ENCODE measurements at regions not wholly inside any gene's neighbourhood (a gene's known extent, or its start where the extent isn't known, plus 50 kb on each side); places are given as distances from the start of the nearest gene placed in this dataset.

GRCh38 chr3:66633402-66634381 lies 132.9 kb upstream of the LRIG1 start:
- TF ChIP-seq, protein P1, sequence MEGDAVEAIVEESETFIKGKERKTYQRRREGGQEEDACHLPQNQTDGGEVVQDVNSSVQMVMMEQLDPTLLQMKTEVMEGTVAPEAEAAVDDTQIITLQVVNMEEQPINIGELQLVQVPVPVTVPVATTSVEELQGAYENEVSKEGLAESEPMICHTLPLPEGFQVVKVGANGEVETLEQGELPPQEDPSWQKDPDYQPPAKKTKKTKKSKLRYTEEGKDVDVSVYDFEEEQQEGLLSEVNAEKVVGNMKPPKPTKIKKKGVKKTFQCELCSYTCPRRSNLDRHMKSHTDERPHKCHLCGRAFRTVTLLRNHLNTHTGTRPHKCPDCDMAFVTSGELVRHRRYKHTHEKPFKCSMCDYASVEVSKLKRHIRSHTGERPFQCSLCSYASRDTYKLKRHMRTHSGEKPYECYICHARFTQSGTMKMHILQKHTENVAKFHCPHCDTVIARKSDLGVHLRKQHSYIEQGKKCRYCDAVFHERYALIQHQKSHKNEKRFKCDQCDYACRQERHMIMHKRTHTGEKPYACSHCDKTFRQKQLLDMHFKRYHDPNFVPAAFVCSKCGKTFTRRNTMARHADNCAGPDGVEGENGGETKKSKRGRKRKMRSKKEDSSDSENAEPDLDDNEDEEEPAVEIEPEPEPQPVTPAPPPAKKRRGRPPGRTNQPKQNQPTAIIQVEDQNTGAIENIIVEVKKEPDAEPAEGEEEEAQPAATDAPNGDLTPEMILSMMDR (conservative IDR thresholded peaks at IDR 0.05; ENCODE audit: low read depth, low read length), result no peak
- TF ChIP-seq EZH2phosphoT487 (IDR thresholded peaks at IDR 0.05; ENCODE audit: borderline replicate concordance, low read length) (no peak), EZH2 (IDR thresholded peaks at IDR 0.05; ENCODE audit: low read length, unreplicated experiment) (no peak)
